Loucy (cell line): ENCODE measurements at regions not wholly inside any gene's neighbourhood (a gene's known extent, or its start where the extent isn't known, plus 50 kb on each side); places are given as distances from the start of the nearest gene placed in this dataset.

ENCODE experiments used
- H2AFZ ChIP-seq: fragments of 200-600 bp; sonication (generic); 2 replicates; pipeline ENCODE4 v1.6.0; 2016; ENCODE audit warnings: antibody characterized with exemption, mild to moderate bottlenecking, low read length, moderate library complexity
- H3F3A ChIP-seq: fragments of 200-600 bp; 2 replicates; pipeline ENCODE4 v1.6.0; 2016; ENCODE audit warnings: antibody characterized with exemption, low read depth, mild to moderate bottlenecking
- H3K27me3 ChIP-seq: fragments of 200-600 bp; sonication (generic); 2 replicates; pipeline ENCODE4 v1.6.1; 2014; ENCODE audit warnings: low read length, mild to moderate bottlenecking; ENCODE audit not compliant: insufficient read depth, poor library complexity, severe bottlenecking
- H3K36me3 ChIP-seq: fragments of 200-600 bp; sonication (generic); 2 replicates; pipeline ENCODE4 v1.6.1; 2016; ENCODE audit warnings: low read length; ENCODE audit not compliant: insufficient read depth
- H3K4me1 ChIP-seq: fragments of 200-600 bp; sonication (generic); 2 replicates; pipeline ENCODE4 v1.5.1; 2014; ENCODE audit warnings: low read length, mild to moderate bottlenecking; ENCODE audit not compliant: insufficient read depth, poor library complexity, severe bottlenecking
- H3K4me2 ChIP-seq: fragments of 200-600 bp; sonication (generic); 2 replicates; pipeline ENCODE4 v1.6.0; 2014; ENCODE audit warnings: antibody characterized with exemption, low read length, low read depth, mild to moderate bottlenecking; ENCODE audit not compliant: poor library complexity, severe bottlenecking
- H3K4me3 ChIP-seq: fragments of 200-600 bp; sonication (generic); 2 replicates; pipeline ENCODE4 v1.5.1; 2014; ENCODE audit warnings: low read length, mild to moderate bottlenecking, mixed read lengths; ENCODE audit not compliant: poor library complexity, severe bottlenecking
- H3K79me2 ChIP-seq: fragments of 200-600 bp; sonication (generic); 2 replicates; pipeline ENCODE4 v1.6.1; 2014; ENCODE audit warnings: low read length; ENCODE audit not compliant: insufficient read depth
- H3K9ac ChIP-seq: fragments of 200-600 bp; sonication (generic); 2 replicates; pipeline ENCODE4 v1.6.0; 2014; ENCODE audit warnings: mild to moderate bottlenecking, low read depth, low read length, moderate library complexity; ENCODE audit not compliant: poor library complexity, severe bottlenecking
- H3K9me2 ChIP-seq: fragments of 200-600 bp; sonication (generic); replicated peaks from 2 replicates; pipeline ENCODE4 v1.6.1; 2016; ENCODE audit warnings: low read depth, low read length, mixed read lengths
- H3K9me3 ChIP-seq: fragments of 200-600 bp; sonication (generic); 2 replicates; pipeline ENCODE4 v1.6.1; 2014; ENCODE audit warnings: mild to moderate bottlenecking, antibody characterized with exemption, low read length, low read depth; ENCODE audit not compliant: insufficient read depth
- H4K20me1 ChIP-seq: fragments of 200-600 bp; sonication (generic); 2 replicates; pipeline ENCODE4 v1.6.0; 2014; ENCODE audit warnings: antibody characterized with exemption, low read length, mild to moderate bottlenecking; ENCODE audit not compliant: insufficient read depth, poor library complexity, severe bottlenecking
- CTCF ChIP-seq: fragments of 200-600 bp; sonication (generic); conservative IDR thresholded peaks from 2 replicates; pipeline ENCODE4 v1.5.1; 2014; ENCODE audit warnings: mild to moderate bottlenecking, antibody characterized with exemption, low read length
- EZH2phosphoT487 ChIP-seq: fragments of 200-600 bp; IDR thresholded peaks from 2 replicates; pipeline ENCODE4 v1.6.1; 2018; ENCODE audit warnings: antibody characterized with exemption, mild to moderate bottlenecking, moderate library complexity, borderline replicate concordance

GRCh38 chr6:139425780-139426179 lies 51.3 kb upstream of the CITED2 start:
- Histone ChIP-seq H3K9me3 (no peaks in the 10 kb centered on the region), H3K36me3 (no peaks in the 10 kb centered on the region), H3K27me3 (no peaks in the 10 kb centered on the region), H3K4me1 (no peaks in the 10 kb centered on the region), H3K4me2 (no peak overlapping the region), H3K9ac (no peak overlapping the region), H3K79me2 (no peaks in the 10 kb centered on the region), H4K20me1 (no peaks in the 10 kb centered on the region), H3K9me2 (no peaks in the 10 kb centered on the region), H3F3A (no peaks in the 10 kb centered on the region), H2AFZ (no peak overlapping the region), H3K4me3 (no peak overlapping the region)
- TF ChIP-seq CTCF (no peak), EZH2phosphoT487 (no peak)

- H4K20me1 ChIP-seq, result no peaks in the 10 kb centered on the region
- H2AFZ ChIP-seq, result no peak overlapping the region
- H3K9ac ChIP-seq, result no peak overlapping the region
- H3F3A ChIP-seq, result no peaks in the 10 kb centered on the region
- H3K9me3 ChIP-seq, result no peaks in the 10 kb centered on the region
- H3K4me1 ChIP-seq, result no peaks in the 10 kb centered on the region
- no peaks in the 10 kb centered on the region for H3K79me2 ChIP-seq
- H3K36me3 ChIP-seq, result no peaks in the 10 kb centered on the region
- H3K27me3 ChIP-seq, result no peaks in the 10 kb centered on the region
- TF ChIP-seq CTCF (no peak), EZH2phosphoT487 (no peak)
- no peaks in the 10 kb centered on the region for H3K9me2 ChIP-seq
- H3K4me3 ChIP-seq, result no peak overlapping the region
- no peak overlapping the region for H3K4me2 ChIP-seq
Observed at GRCh38 chr6:139423971-139424667, 49.7 kb upstream of the CITED2 start.
